ENCODE measurements at regions not wholly inside any gene's neighbourhood (a gene's known extent, or its start where the extent isn't known, plus 50 kb on each side); places are given as distances from the start of the nearest gene placed in this dataset.

- no peaks in the 10 kb centered on the region for H3K9me3 ChIP-seq (replicated peaks; ENCODE audit: control insufficient read depth, insufficient read depth, low read length)
- FAIRE-seq (no peak), ATAC-seq (no peak), DNase-seq (ENCODE audit: low read depth, low spot score) (no peak)
- no peaks in the 10 kb centered on the region; a peak in 1 of 4 replicates for H3K27me3 ChIP-seq (replicated peaks in 1 of 2; ENCODE audit: control insufficient read depth in 2 of 2, insufficient read depth in 2 of 2, low read length in 1 of 2)
- no peak overlapping the region for H3K4me2 ChIP-seq (ENCODE audit: control insufficient read depth, insufficient read depth)
- intact Hi-C loops (cut with micrococcal nuclease; ENCODE audit: unreplicated experiment): no loop called here
- no peak overlapping the region for H2AFZ ChIP-seq (ENCODE audit: control insufficient read depth, low read depth, low read length)
- in situ Hi-C loops (cut with MboI): no loop called here
- no peaks in the 10 kb centered on the region for H3K79me2 ChIP-seq (ENCODE audit: control insufficient read depth, insufficient read depth, low read length)
- no peaks in the 10 kb centered on the region for H3K36me3 ChIP-seq (ENCODE audit: control insufficient read depth in 2 of 2, insufficient read depth in 2 of 2, low read length in 1 of 2)
- H3K9ac ChIP-seq (ENCODE audit: control insufficient read depth, insufficient read depth, low read length): no peak overlapping the region
- ChIA-PET POLR2A (no interaction called here), CTCF (no interaction called here), RAD21 (ENCODE audit: unreplicated experiment) (no interaction called here), SMC1A (ENCODE audit: uncharacterized antibody, unreplicated experiment) (no interaction called here)
- BruUV-seq (replicated peaks): no TSS peak
- TF ChIP-seq FOXM1 (IDR thresholded peaks at IDR 0.05; ENCODE audit: low read depth, low read length): no peak
- no peak for TF ChIP-seq ZBTB11 (CRISPR knock-in tag; IDR thresholded peaks at IDR 0.05)
- no peak for TF ChIP-seq REST (IDR thresholded peaks at IDR 0.05; ENCODE audit: low read depth, low read length)
- no peak for TF ChIP-seq E4F1 (IDR thresholded peaks at IDR 0.05; ENCODE audit: borderline replicate concordance, partially characterized antibody)
- TF ChIP-seq CTCF (IDR thresholded peaks at IDR 0.05 in 2 of 3, conservative IDR thresholded peaks at IDR 0.05 in 1 of 3; ENCODE audit: control insufficient read depth in 2 of 3, extremely low read depth in 1 of 3, insufficient read depth in 1 of 3, low read depth in 3 of 3, low read length in 3 of 3): no peak
- TF ChIP-seq MTA2 (IDR thresholded peaks at IDR 0.05; ENCODE audit: low read depth): no peak
- TF ChIP-seq DPF2 (IDR thresholded peaks at IDR 0.05): no peak
- H3K27ac ChIP-seq (ENCODE audit: control insufficient read depth, insufficient read depth): no peak overlapping the region
- WGBS (ENCODE audit: insufficient coverage, insufficient replicate concordance, low lambda C conversion rate, missing lambda C conversion rate): 34% methylated on average over 8 of the region's 8 CpGs
- H3K4me1 ChIP-seq (ENCODE audit: control insufficient read depth, insufficient read depth, low read length): no peaks in the 10 kb centered on the region
- H3K4me3 ChIP-seq: no peak overlapping the region
- no peaks in the 10 kb centered on the region for H4K20me1 ChIP-seq (ENCODE audit: control insufficient read depth, insufficient read depth)
These were observed 249.2 kb downstream of the MATN1 start for GRCh38 chr1:30473922-30474817.
